SKM-1 (cell line): ENCODE measurements at regions not wholly inside any gene's neighbourhood (a gene's known extent, or its start where the extent isn't known, plus 50 kb on each side); places are given as distances from the start of the nearest gene placed in this dataset.

Experiments used
- DNase-seq: peaks from one replicate; lab custom pipeline; 2025; ENCODE audit not compliant: unreplicated experiment; lab: John Stamatoyannopoulos, UW

GRCh38 chr3:17964108-17964507 is 221.7 kb upstream of the TBC1D5 start:
- DNase-seq, result peak; percentile 53

- no peak for DNase-seq
Measured at GRCh38 chr3:17955411-17955810, 213.0 kb upstream of the TBC1D5 start.

- DNase-seq, result no peak
Measured at GRCh38 chr3:17954801-17955200, 212.4 kb upstream of the TBC1D5 start.

- DNase-seq, result no peak
Measured at GRCh38 chr3:17951241-17951640, 208.8 kb upstream of the TBC1D5 start.

- no peak for DNase-seq
Measured at GRCh38 chr3:17949101-17949500, 206.7 kb upstream of the TBC1D5 start.

- DNase-seq, result no peak
Measured at GRCh38 chr3:17947833-17948232, 205.4 kb upstream of the TBC1D5 start.

- DNase-seq, result no peak
Measured at GRCh38 chr3:17946619-17947018, 204.2 kb upstream of the TBC1D5 start.

- no peak for DNase-seq
Measured at GRCh38 chr3:17945799-17946399, 203.5 kb upstream of the TBC1D5 start.

- no peak for DNase-seq
Measured at GRCh38 chr3:17945018-17945798, 202.8 kb upstream of the TBC1D5 start.

GRCh38 chr3:17942856-17943255 is 200.4 kb upstream of the TBC1D5 start:
- DNase-seq, result no peak

GRCh38 chr3:17941766-17942165 is 199.3 kb upstream of the TBC1D5 start:
- DNase-seq, result no peak

- DNase-seq, result no peak
Measured at GRCh38 chr3:17941152-17941551, 198.7 kb upstream of the TBC1D5 start.

GRCh38 chr3:17939157-17939556 is 196.7 kb upstream of the TBC1D5 start:
- DNase-seq, result no peak

- no peak for DNase-seq
Measured at GRCh38 chr3:17938313-17938712, 195.9 kb upstream of the TBC1D5 start.

- DNase-seq, result no peak
Measured at GRCh38 chr3:17936736-17937480, 194.5 kb upstream of the TBC1D5 start.

- DNase-seq, result no peak
Measured at GRCh38 chr3:17935222-17935621, 192.8 kb upstream of the TBC1D5 start.

- DNase-seq, result no peak
Measured at GRCh38 chr3:17932136-17932771, 189.8 kb upstream of the TBC1D5 start.

GRCh38 chr3:17931131-17931530 is 188.7 kb upstream of the TBC1D5 start:
- DNase-seq, result no peak

- no peak for DNase-seq
Measured at GRCh38 chr3:17928502-17929145, 186.2 kb upstream of the TBC1D5 start.

- no peak for DNase-seq
Measured at GRCh38 chr3:17927036-17927435, 184.6 kb upstream of the TBC1D5 start.

GRCh38 chr3:17915341-17915740 is 172.9 kb upstream of the TBC1D5 start:
- DNase-seq, result no peak
